ENCODE measurements at regions not wholly inside any gene's neighbourhood (a gene's known extent, or its start where the extent isn't known, plus 50 kb on each side); places are given as distances from the start of the nearest gene placed in this dataset.

DNA sequence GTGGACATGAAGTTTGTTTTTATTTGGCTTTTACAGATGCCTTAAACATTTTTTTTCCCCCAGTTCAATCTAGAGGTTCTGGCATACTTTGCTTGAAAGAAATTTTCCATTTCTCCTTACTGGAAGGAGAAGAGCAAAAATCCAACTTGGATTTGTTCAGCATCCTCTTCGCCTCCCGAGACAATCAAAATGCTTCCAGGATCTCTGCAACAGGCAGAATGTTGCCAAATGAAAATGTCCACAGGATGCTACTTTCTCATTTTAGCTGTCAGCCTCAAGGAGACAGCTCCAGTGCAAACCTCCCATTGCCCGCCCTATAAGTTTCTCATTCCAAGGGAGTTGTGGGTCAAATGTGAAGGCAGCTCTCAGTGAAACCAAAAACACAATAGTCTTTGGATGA, 1972.1 kb downstream of the MAT2B start:
- TF ChIP-seq, protein P1, sequence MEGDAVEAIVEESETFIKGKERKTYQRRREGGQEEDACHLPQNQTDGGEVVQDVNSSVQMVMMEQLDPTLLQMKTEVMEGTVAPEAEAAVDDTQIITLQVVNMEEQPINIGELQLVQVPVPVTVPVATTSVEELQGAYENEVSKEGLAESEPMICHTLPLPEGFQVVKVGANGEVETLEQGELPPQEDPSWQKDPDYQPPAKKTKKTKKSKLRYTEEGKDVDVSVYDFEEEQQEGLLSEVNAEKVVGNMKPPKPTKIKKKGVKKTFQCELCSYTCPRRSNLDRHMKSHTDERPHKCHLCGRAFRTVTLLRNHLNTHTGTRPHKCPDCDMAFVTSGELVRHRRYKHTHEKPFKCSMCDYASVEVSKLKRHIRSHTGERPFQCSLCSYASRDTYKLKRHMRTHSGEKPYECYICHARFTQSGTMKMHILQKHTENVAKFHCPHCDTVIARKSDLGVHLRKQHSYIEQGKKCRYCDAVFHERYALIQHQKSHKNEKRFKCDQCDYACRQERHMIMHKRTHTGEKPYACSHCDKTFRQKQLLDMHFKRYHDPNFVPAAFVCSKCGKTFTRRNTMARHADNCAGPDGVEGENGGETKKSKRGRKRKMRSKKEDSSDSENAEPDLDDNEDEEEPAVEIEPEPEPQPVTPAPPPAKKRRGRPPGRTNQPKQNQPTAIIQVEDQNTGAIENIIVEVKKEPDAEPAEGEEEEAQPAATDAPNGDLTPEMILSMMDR (IDR thresholded peaks at IDR 0.05), result no peak
- TF ChIP-seq EP300 (IDR thresholded peaks at IDR 0.05; ENCODE audit: low read depth) (no peak), POLR2AphosphoS5 (IDR thresholded peaks at IDR 0.05) (no peak)

Measured in transverse colon (tissue), 4 donors.